Smooth muscle cell (in vitro differentiated cells): ENCODE measurements at regions not wholly inside any gene's neighbourhood (a gene's known extent, or its start where the extent isn't known, plus 50 kb on each side); places are given as distances from the start of the nearest gene placed in this dataset.
A peak's percentile ranks its signal among the peaks of the same experiment; 100 is the strongest.

Experiments
- DNase-seq: peaks from one replicate; lab custom pipeline; 2025; ENCODE audit not compliant: unreplicated experiment; lab: John Stamatoyannopoulos, UW
- H2AFZ ChIP-seq: fragments of 200-600 bp; sonication (generic); 2 replicates; pipeline ENCODE4 v1.6.0; 2016; ENCODE audit warnings: antibody characterized with exemption, low read depth, mild to moderate bottlenecking
- H3F3A ChIP-seq: fragments of 200-600 bp; sonication (generic); 2 replicates; pipeline ENCODE4 v1.6.0; 2017; ENCODE audit warnings: antibody characterized with exemption, low read depth
- H3K27ac ChIP-seq: fragments of 200-600 bp; sonication (generic); 2 replicates; pipeline ENCODE4 v1.5.1; 2016; ENCODE audit warnings: low read depth, mild to moderate bottlenecking
- H3K27me3 ChIP-seq: fragments of 200-600 bp; sonication (generic); 2 replicates; pipeline ENCODE4 v1.6.1; 2016; ENCODE audit warnings: low read depth, mild to moderate bottlenecking
- H3K36me3 ChIP-seq: fragments of 200-600 bp; sonication (generic); 2 replicates; pipeline ENCODE4 v1.5.1; 2016; ENCODE audit warnings: low read depth
- H3K4me1 ChIP-seq: fragments of 200-600 bp; sonication (generic); 2 replicates; pipeline ENCODE4 v1.5.1; 2016; ENCODE audit warnings: low read depth
- H3K4me2 ChIP-seq: fragments of 200-600 bp; sonication (generic); 2 replicates; pipeline ENCODE4 v1.6.0; 2016; ENCODE audit warnings: mild to moderate bottlenecking
- H3K4me3 ChIP-seq: fragments of 200-600 bp; sonication (generic); 2 replicates; pipeline ENCODE4 v1.5.1; 2016; ENCODE audit warnings: mild to moderate bottlenecking
- H3K79me2 ChIP-seq: fragments of 200-600 bp; sonication (generic); 2 replicates; pipeline ENCODE4 v1.6.0; 2016; ENCODE audit warnings: low read depth, mild to moderate bottlenecking
- H3K9ac ChIP-seq: fragments of 200-600 bp; sonication (generic); 2 replicates; pipeline ENCODE4 v1.6.0; 2016; ENCODE audit warnings: low read depth
- H3K9me3 ChIP-seq: fragments of 200-600 bp; sonication (generic); replicated peaks from 2 replicates; pipeline ENCODE4 v1.5.1; 2016; ENCODE audit warnings: low read depth
- H4K20me1 ChIP-seq: fragments of 200-600 bp; sonication (generic); 2 replicates; pipeline ENCODE4 v1.6.0; 2016; ENCODE audit warnings: low read depth
- CTCF ChIP-seq: fragments of 200-600 bp; sonication (generic); IDR thresholded peaks from 2 replicates; pipeline ENCODE4 v1.5.1; 2017; ENCODE audit warnings: borderline replicate concordance, mild to moderate bottlenecking, antibody characterized with exemption; ENCODE audit not compliant: insufficient read depth, poor library complexity, severe bottlenecking
- WGBS: methylation state at CpG from one replicate; pipeline ENCODE4 v1.1.7; 2016; ENCODE audit warnings: low lambda C conversion rate; 5-methylcytosine and 5-hydroxymethylcytosine counted together

- H3K4me3 ChIP-seq: no peak overlapping the region
- no peaks in the 10 kb centered on the region for H4K20me1 ChIP-seq
These were observed 577.0 kb downstream of the FAT4 start for GRCh38 chr4:125891597-125892258.

GRCh38 chr4:125904802-125905201 lies 590.0 kb downstream of the FAT4 start:
- 89% methylated on average over 1 of the region's 1 CpG for WGBS
- no peak for TF ChIP-seq CTCF
- no peak overlapping the region for H3K4me2 ChIP-seq

More at GRCh38 chr4:125891597-125892258, 577.0 kb downstream of the FAT4 start:
- H3K9ac ChIP-seq: peak overlapping the region; percentile 2
- H3K4me1 ChIP-seq: peaks cover 6% of the 10 kb centered on the region
- no peaks in the 10 kb centered on the region for H3F3A ChIP-seq
- no peaks in the 10 kb centered on the region for H3K36me3 ChIP-seq
- WGBS: 18% methylated on average over 4 of the region's 4 CpGs
- H3K4me2 ChIP-seq: peak overlapping the region; percentile 50
- H2AFZ ChIP-seq: no peak overlapping the region
- no peaks in the 10 kb centered on the region for H3K79me2 ChIP-seq
- H3K27me3 ChIP-seq: no peaks in the 10 kb centered on the region
- DNase-seq: no peak
- no peaks in the 10 kb centered on the region for H3K9me3 ChIP-seq
- no peak for TF ChIP-seq CTCF
- H3K27ac ChIP-seq: peak overlapping the region; percentile 96

GRCh38 chr4:125911058-125911457 lies 596.3 kb downstream of the FAT4 start:
- Histone ChIP-seq H2AFZ (no peak overlapping the region), H3F3A (no peaks in the 10 kb centered on the region), H3K4me2 (no peak overlapping the region), H3K36me3 (no peaks in the 10 kb centered on the region), H4K20me1 (no peaks in the 10 kb centered on the region), H3K27ac (no peak overlapping the region), H3K9me3 (no peaks in the 10 kb centered on the region), H3K79me2 (no peaks in the 10 kb centered on the region), H3K9ac (no peak overlapping the region), H3K4me1 (no peaks in the 10 kb centered on the region), H3K27me3 (no peaks in the 10 kb centered on the region), H3K4me3 (no peak overlapping the region)
- TF ChIP-seq CTCF: no peak
- DNase-seq: no peak
- WGBS: 96% methylated on average over 2 of the region's 2 CpGs

More at GRCh38 chr4:125904802-125905201, 590.0 kb downstream of the FAT4 start:
- no peak for DNase-seq
- Histone ChIP-seq H3K79me2 (no peaks in the 10 kb centered on the region), H3F3A (no peaks in the 10 kb centered on the region), H3K27me3 (no peaks in the 10 kb centered on the region), H3K4me3 (no peak overlapping the region), H2AFZ (no peak overlapping the region), H3K27ac (no peak overlapping the region), H3K9ac (no peak overlapping the region), H3K36me3 (no peaks in the 10 kb centered on the region), H3K4me1 (no peaks in the 10 kb centered on the region), H3K9me3 (no peaks in the 10 kb centered on the region), H4K20me1 (no peaks in the 10 kb centered on the region)

GRCh38 chr4:125911481-125911880 lies 596.7 kb downstream of the FAT4 start:
- no peaks in the 10 kb centered on the region for H3K79me2 ChIP-seq
- H4K20me1 ChIP-seq: no peaks in the 10 kb centered on the region
- no peak for DNase-seq
- no peaks in the 10 kb centered on the region for H3K36me3 ChIP-seq
- H3K4me2 ChIP-seq: no peak overlapping the region
- H3F3A ChIP-seq: no peaks in the 10 kb centered on the region
- H3K9me3 ChIP-seq: no peaks in the 10 kb centered on the region
- no peak overlapping the region for H2AFZ ChIP-seq
- no peaks in the 10 kb centered on the region for H3K4me1 ChIP-seq
- no peak for TF ChIP-seq CTCF
- H3K4me3 ChIP-seq: no peak overlapping the region
- H3K27ac ChIP-seq: no peak overlapping the region
- H3K27me3 ChIP-seq: no peaks in the 10 kb centered on the region
- H3K9ac ChIP-seq: no peak overlapping the region
